ENCODE measurements at regions not wholly inside any gene's neighbourhood (a gene's known extent, or its start where the extent isn't known, plus 50 kb on each side); places are given as distances from the start of the nearest gene placed in this dataset.

DNA sequence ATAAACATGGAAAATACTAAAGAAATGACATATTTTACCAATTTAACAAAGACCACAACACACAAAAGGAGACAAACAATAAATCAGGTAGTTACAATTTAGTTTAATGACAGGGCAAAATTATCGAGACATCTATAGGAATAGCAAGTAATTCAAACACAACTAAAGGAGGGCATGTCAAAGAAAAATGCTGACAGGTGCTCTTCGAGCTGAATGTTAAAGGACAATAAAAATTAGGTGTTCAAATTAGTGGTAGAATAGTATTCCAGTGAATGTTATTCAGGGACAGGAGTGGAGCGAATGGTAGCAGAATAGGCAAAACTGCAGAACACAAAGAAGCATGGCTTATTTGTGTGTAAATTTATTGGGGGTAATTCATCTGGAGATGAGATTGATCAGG is 1004.3 kb upstream of the FBXO33 start:
- TF ChIP-seq, protein P1, sequence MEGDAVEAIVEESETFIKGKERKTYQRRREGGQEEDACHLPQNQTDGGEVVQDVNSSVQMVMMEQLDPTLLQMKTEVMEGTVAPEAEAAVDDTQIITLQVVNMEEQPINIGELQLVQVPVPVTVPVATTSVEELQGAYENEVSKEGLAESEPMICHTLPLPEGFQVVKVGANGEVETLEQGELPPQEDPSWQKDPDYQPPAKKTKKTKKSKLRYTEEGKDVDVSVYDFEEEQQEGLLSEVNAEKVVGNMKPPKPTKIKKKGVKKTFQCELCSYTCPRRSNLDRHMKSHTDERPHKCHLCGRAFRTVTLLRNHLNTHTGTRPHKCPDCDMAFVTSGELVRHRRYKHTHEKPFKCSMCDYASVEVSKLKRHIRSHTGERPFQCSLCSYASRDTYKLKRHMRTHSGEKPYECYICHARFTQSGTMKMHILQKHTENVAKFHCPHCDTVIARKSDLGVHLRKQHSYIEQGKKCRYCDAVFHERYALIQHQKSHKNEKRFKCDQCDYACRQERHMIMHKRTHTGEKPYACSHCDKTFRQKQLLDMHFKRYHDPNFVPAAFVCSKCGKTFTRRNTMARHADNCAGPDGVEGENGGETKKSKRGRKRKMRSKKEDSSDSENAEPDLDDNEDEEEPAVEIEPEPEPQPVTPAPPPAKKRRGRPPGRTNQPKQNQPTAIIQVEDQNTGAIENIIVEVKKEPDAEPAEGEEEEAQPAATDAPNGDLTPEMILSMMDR (IDR thresholded peaks at IDR 0.05; ENCODE audit: low read depth, low read length, missing input control): no peak
- TF ChIP-seq, protein P2, sequence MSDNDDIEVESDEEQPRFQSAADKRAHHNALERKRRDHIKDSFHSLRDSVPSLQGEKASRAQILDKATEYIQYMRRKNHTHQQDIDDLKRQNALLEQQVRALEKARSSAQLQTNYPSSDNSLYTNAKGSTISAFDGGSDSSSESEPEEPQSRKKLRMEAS (IDR thresholded peaks at IDR 0.05): no peak
- TF ChIP-seq RAD21 (IDR thresholded peaks at IDR 0.05) (no peak), SP1 (IDR thresholded peaks at IDR 0.05) (no peak)
